GM12873 (cell line): ENCODE measurements at regions not wholly inside any gene's neighbourhood (a gene's known extent, or its start where the extent isn't known, plus 50 kb on each side); places are given as distances from the start of the nearest gene placed in this dataset.

Experiments used
- TF ChIP-seq, protein P1 (sequence below): IDR thresholded peaks from 2 replicates; pipeline ENCODE4 v1.5.1; 2012; ENCODE audit warnings: low read depth, mild to moderate bottlenecking, moderate library complexity, low read length, control low read depth; ENCODE audit not compliant: insufficient read depth; ENCODE audit errors: missing control alignments

DNA sequence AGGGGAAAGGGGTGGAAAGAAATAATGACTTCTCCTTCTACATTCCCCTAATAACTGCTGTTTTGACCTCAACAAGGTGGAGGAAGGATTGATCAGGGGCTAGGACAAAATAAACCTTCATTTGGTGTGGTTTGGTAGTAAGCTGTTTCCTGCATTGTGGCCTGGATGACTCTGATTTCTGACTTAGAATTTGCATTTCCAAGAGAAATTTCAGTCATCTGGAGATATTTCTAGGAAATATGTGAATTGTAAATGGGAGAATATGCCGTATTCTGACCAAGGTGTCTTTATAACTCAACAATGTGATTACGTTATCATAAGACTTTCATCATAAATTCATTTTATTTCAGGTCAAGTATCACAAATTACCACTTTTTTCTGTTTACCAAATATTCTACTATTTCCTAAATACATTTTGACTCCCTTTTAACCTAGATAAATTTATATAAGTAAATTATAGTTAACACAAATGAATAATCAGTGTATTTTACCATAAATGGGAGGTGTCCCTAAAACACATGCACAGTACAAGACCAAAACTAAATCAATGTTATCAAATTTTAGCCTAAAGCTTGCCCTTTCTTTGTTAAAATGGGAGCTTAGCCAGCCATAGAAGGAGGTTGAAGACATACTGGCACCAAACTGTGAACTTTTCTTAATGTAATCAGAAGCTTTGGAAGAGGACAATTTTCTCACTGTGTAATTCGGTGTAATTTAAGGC, 828.8 kb downstream of the TMTC2 start:
- TF ChIP-seq, protein P1, sequence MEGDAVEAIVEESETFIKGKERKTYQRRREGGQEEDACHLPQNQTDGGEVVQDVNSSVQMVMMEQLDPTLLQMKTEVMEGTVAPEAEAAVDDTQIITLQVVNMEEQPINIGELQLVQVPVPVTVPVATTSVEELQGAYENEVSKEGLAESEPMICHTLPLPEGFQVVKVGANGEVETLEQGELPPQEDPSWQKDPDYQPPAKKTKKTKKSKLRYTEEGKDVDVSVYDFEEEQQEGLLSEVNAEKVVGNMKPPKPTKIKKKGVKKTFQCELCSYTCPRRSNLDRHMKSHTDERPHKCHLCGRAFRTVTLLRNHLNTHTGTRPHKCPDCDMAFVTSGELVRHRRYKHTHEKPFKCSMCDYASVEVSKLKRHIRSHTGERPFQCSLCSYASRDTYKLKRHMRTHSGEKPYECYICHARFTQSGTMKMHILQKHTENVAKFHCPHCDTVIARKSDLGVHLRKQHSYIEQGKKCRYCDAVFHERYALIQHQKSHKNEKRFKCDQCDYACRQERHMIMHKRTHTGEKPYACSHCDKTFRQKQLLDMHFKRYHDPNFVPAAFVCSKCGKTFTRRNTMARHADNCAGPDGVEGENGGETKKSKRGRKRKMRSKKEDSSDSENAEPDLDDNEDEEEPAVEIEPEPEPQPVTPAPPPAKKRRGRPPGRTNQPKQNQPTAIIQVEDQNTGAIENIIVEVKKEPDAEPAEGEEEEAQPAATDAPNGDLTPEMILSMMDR = no peak

- TF ChIP-seq, protein P1 = no peak
Measured at GRCh38 chr12:83514372-83514771, 827.7 kb downstream of the TMTC2 start.

GRCh38 chr12:83506841-83507240, 820.1 kb downstream of the TMTC2 start:
- TF ChIP-seq, protein P1 = no peak

DNA sequence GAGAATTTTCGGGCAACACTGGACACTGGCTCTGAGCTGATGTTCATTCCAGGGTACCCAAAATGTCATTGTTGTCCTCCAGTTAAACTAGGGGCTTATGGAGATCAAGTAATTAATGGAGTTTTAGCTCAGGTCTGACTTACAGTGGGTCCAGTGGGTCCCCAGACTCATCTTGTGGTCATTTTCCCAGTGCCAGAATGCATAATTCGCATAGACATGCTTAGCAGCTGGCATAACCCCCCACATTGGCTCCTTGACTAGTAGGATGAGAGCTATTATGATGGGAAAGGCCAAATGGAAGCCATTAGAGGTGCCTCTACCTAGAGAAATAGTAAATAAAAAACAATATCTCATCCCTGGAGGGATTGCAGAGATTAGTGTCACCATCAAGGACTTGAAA, 818.9 kb downstream of the TMTC2 start:
- TF ChIP-seq, protein P1 = no peak

DNA sequence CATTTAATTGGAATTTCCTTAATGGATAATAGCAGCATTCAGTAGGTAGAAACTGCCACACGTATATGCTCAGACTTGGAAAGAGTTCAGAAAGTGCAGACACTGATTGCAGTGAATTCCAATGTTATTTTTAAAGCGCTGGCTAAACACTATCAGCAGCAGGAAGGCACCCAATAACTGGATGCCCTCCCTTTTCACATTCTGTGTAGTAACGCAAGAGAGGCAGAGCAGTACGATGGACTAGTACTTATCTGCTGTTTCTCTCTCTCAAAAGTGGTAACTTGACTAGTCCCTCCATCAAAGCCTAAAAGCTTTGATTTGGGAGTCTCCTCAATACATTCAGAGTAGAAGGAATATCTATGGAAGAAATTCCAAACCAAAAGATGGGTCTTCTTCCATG, 791.0 kb downstream of the TMTC2 start:
- TF ChIP-seq, protein P1 = no peak

GRCh38 chr12:83476695-83477690, 790.3 kb downstream of the TMTC2 start:
- TF ChIP-seq, protein P1 = no peak

DNA sequence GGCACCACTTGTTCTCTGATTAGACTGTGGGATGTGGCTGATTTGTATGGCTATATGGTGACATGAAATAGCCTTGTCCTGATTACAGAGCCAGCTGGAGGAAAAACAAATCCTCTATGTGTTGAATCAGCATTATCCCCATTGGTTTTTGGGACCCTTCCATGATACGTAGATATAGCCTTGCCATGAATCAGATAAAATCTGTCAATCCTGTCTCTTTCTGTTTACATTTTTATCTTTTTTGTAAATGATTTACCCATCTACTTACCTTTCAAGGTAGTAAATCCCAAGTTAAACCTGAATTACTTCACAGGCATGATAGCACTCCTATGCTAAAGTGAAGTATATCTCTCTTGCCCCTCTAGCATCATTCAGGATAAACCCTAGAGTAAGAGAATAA, 789.3 kb downstream of the TMTC2 start:
- TF ChIP-seq, protein P1 = no peak
